ENCODE measurements at regions not wholly inside any gene's neighbourhood (a gene's known extent, or its start where the extent isn't known, plus 50 kb on each side); places are given as distances from the start of the nearest gene placed in this dataset.

GRCh38 chr5:5063533-5063953 is 76.6 kb upstream of the ADAMTS16 start:
- Histone ChIP-seq H3K4me3 (no peak overlapping the region), H3K27me3 (no peaks in the 10 kb centered on the region), H3K27ac (no peak overlapping the region), H3K9me3 (no peaks in the 10 kb centered on the region), H3K36me3 (no peaks in the 10 kb centered on the region), H3K4me1 (peaks cover 7% of the 10 kb centered on the region)
- no peak for DNase-seq (ENCODE audit: extremely low spot score in 2 of 2)
- intact Hi-C loops (cut with DNase I): no loop called here
- no peak for TF ChIP-seq POLR2AphosphoS5 (IDR thresholded peaks at IDR 0.05; ENCODE audit: insufficient read depth in 1 of 2, low read depth in 1 of 2)
- no peak for TF ChIP-seq CTCF (IDR thresholded peaks at IDR 0.05)
- TF ChIP-seq POLR2A (IDR thresholded peaks at IDR 0.05): no peak

- Histone ChIP-seq H3K9me3 (no peaks in the 10 kb centered on the region), H3K36me3 (no peaks in the 10 kb centered on the region), H3K4me3 (no peak overlapping the region), H3K27me3 (no peaks in the 10 kb centered on the region), H3K4me1 (peaks cover 7% of the 10 kb centered on the region), H3K27ac (no peak overlapping the region)
- intact Hi-C loops (cut with DNase I): no loop called here
- no peak for DNase-seq (ENCODE audit: extremely low spot score in 2 of 2)
- no peak for TF ChIP-seq POLR2AphosphoS5 (IDR thresholded peaks at IDR 0.05; ENCODE audit: insufficient read depth in 1 of 2, low read depth in 1 of 2)
- TF ChIP-seq POLR2A (IDR thresholded peaks at IDR 0.05): no peak
- TF ChIP-seq CTCF (IDR thresholded peaks at IDR 0.05): no peak
Observed at GRCh38 chr5:5065472-5065871, 74.7 kb upstream of the ADAMTS16 start.

- TF ChIP-seq POLR2AphosphoS5 (IDR thresholded peaks at IDR 0.05; ENCODE audit: insufficient read depth in 1 of 2, low read depth in 1 of 2): no peak
- no peak for TF ChIP-seq POLR2A (IDR thresholded peaks at IDR 0.05)
- no peak for TF ChIP-seq CTCF (IDR thresholded peaks at IDR 0.05)
- peaks cover 7% of the 10 kb centered on the region for H3K4me1 ChIP-seq
- intact Hi-C loops (cut with DNase I): no loop called here
- H3K27ac ChIP-seq: no peak overlapping the region
- H3K9me3 ChIP-seq: no peaks in the 10 kb centered on the region
- H3K36me3 ChIP-seq: no peaks in the 10 kb centered on the region
- H3K27me3 ChIP-seq: no peaks in the 10 kb centered on the region
- H3K4me3 ChIP-seq: no peak overlapping the region
- DNase-seq (ENCODE audit: extremely low spot score in 2 of 2): no peak
Observed at GRCh38 chr5:5066276-5067186, 73.6 kb upstream of the ADAMTS16 start.

- Histone ChIP-seq H3K27me3 (no peaks in the 10 kb centered on the region), H3K36me3 (no peaks in the 10 kb centered on the region), H3K9me3 (no peaks in the 10 kb centered on the region), H3K4me1 (peaks cover 7% of the 10 kb centered on the region), H3K27ac (no peak overlapping the region), H3K4me3 (no peak overlapping the region)
- intact Hi-C loops (cut with DNase I): no loop called here
- TF ChIP-seq POLR2AphosphoS5 (IDR thresholded peaks at IDR 0.05; ENCODE audit: insufficient read depth in 1 of 2, low read depth in 1 of 2): no peak
- no peak for TF ChIP-seq POLR2A (IDR thresholded peaks at IDR 0.05)
- TF ChIP-seq CTCF (IDR thresholded peaks at IDR 0.05): no peak
- no peak for DNase-seq (ENCODE audit: extremely low spot score in 2 of 2)
Observed at GRCh38 chr5:5069851-5070250, 70.3 kb upstream of the ADAMTS16 start.

- DNase-seq (ENCODE audit: extremely low spot score in 2 of 2): no peak
- no peaks in the 10 kb centered on the region for H3K36me3 ChIP-seq
- no peaks in the 10 kb centered on the region for H3K27me3 ChIP-seq
- no peak overlapping the region for H3K27ac ChIP-seq
- H3K4me1 ChIP-seq: peaks cover 2% of the 10 kb centered on the region
- intact Hi-C loops (cut with DNase I): no loop called here
- H3K4me3 ChIP-seq: no peak overlapping the region
- no peaks in the 10 kb centered on the region for H3K9me3 ChIP-seq
- TF ChIP-seq POLR2AphosphoS5 (IDR thresholded peaks at IDR 0.05; ENCODE audit: insufficient read depth in 1 of 2, low read depth in 1 of 2) (no peak), CTCF (IDR thresholded peaks at IDR 0.05) (no peak), POLR2A (IDR thresholded peaks at IDR 0.05) (no peak)
Observed at GRCh38 chr5:5071554-5071953, 68.6 kb upstream of the ADAMTS16 start.
